ENCODE measurements at regions not wholly inside any gene's neighbourhood (a gene's known extent, or its start where the extent isn't known, plus 50 kb on each side); places are given as distances from the start of the nearest gene placed in this dataset.

GRCh38 chr5:155416765-155417164 lies 403.2 kb downstream of the KIF4B start:
- Mint-ChIP-seq H3K27me3 (no peaks in the 10 kb centered on the region), H3K4me1 (ENCODE audit: low read depth) (no peaks in the 10 kb centered on the region), H3K4me3 (no peak overlapping the region), H3K36me3 (ENCODE audit: low read depth) (no peaks in the 10 kb centered on the region), H3K9me3 (no peaks in the 10 kb centered on the region), H3K27ac (no peak overlapping the region)
- DNase-seq: no peak

- H3K4me1 Mint-ChIP-seq (ENCODE audit: low read depth): no peaks in the 10 kb centered on the region
- no peaks in the 10 kb centered on the region for H3K9me3 Mint-ChIP-seq
- no peak for DNase-seq
These were observed 405.5 kb downstream of the KIF4B start for GRCh38 chr5:155418960-155419579.

GRCh38 chr5:155430192-155430591 lies 416.6 kb downstream of the KIF4B start:
- no peaks in the 10 kb centered on the region for H3K36me3 Mint-ChIP-seq (ENCODE audit: low read depth)

More at GRCh38 chr5:155418960-155419579, 405.5 kb downstream of the KIF4B start:
- Mint-ChIP-seq H3K27me3 (no peaks in the 10 kb centered on the region), H3K36me3 (ENCODE audit: low read depth) (no peaks in the 10 kb centered on the region), H3K27ac (no peak overlapping the region), H3K4me3 (no peak overlapping the region)

GRCh38 chr5:155434267-155434666 lies 420.7 kb downstream of the KIF4B start:
- Mint-ChIP-seq H3K4me3 (no peak overlapping the region), H3K27me3 (no peaks in the 10 kb centered on the region), H3K9me3 (peaks cover 5% of the 10 kb centered on the region), H3K36me3 (ENCODE audit: low read depth) (no peaks in the 10 kb centered on the region), H3K4me1 (ENCODE audit: low read depth) (no peaks in the 10 kb centered on the region), H3K27ac (no peak overlapping the region)
- no peak for DNase-seq

More at GRCh38 chr5:155430192-155430591, 416.6 kb downstream of the KIF4B start:
- H3K9me3 Mint-ChIP-seq: peaks cover 3% of the 10 kb centered on the region
- H3K27ac Mint-ChIP-seq: no peak overlapping the region
- DNase-seq: no peak
- no peaks in the 10 kb centered on the region for H3K27me3 Mint-ChIP-seq
- no peaks in the 10 kb centered on the region for H3K4me1 Mint-ChIP-seq (ENCODE audit: low read depth)
- H3K4me3 Mint-ChIP-seq: no peak overlapping the region

- H3K4me3 Mint-ChIP-seq: no peak overlapping the region
- H3K27ac Mint-ChIP-seq: no peak overlapping the region
- H3K9me3 Mint-ChIP-seq: peaks cover 5% of the 10 kb centered on the region
- no peak for DNase-seq
- H3K27me3 Mint-ChIP-seq: no peaks in the 10 kb centered on the region
- H3K4me1 Mint-ChIP-seq (ENCODE audit: low read depth): no peaks in the 10 kb centered on the region
- H3K36me3 Mint-ChIP-seq (ENCODE audit: low read depth): no peaks in the 10 kb centered on the region
These were observed 421.1 kb downstream of the KIF4B start for GRCh38 chr5:155434681-155435080.

GRCh38 chr5:155441849-155442248 lies 428.3 kb downstream of the KIF4B start:
- DNase-seq: no peak
- H3K4me1 Mint-ChIP-seq (ENCODE audit: low read depth): no peaks in the 10 kb centered on the region
- no peaks in the 10 kb centered on the region for H3K36me3 Mint-ChIP-seq (ENCODE audit: low read depth)
- no peak overlapping the region for H3K4me3 Mint-ChIP-seq
- H3K9me3 Mint-ChIP-seq: peaks cover 2% of the 10 kb centered on the region
- H3K27ac Mint-ChIP-seq: no peak overlapping the region
- H3K27me3 Mint-ChIP-seq: no peaks in the 10 kb centered on the region

GRCh38 chr5:155451106-155451505 lies 437.6 kb downstream of the KIF4B start:
- Mint-ChIP-seq H3K4me3 (no peak overlapping the region), H3K36me3 (ENCODE audit: low read depth) (no peaks in the 10 kb centered on the region), H3K9me3 (no peaks in the 10 kb centered on the region)

GRCh38 chr5:155455791-155456514 lies 442.4 kb downstream of the KIF4B start:
- no peak for DNase-seq
- Mint-ChIP-seq H3K27me3 (no peaks in the 10 kb centered on the region), H3K4me3 (no peak overlapping the region), H3K9me3 (no peaks in the 10 kb centered on the region), H3K4me1 (ENCODE audit: low read depth) (no peaks in the 10 kb centered on the region), H3K27ac (no peak overlapping the region), H3K36me3 (ENCODE audit: low read depth) (no peaks in the 10 kb centered on the region)

More at GRCh38 chr5:155451106-155451505, 437.6 kb downstream of the KIF4B start:
- no peak overlapping the region for H3K27ac Mint-ChIP-seq
- no peaks in the 10 kb centered on the region for H3K27me3 Mint-ChIP-seq
- DNase-seq: no peak
- H3K4me1 Mint-ChIP-seq (ENCODE audit: low read depth): no peaks in the 10 kb centered on the region

- Mint-ChIP-seq H3K27ac (no peak overlapping the region), H3K36me3 (ENCODE audit: low read depth) (no peaks in the 10 kb centered on the region), H3K4me1 (ENCODE audit: low read depth) (no peaks in the 10 kb centered on the region), H3K4me3 (no peak overlapping the region), H3K27me3 (no peaks in the 10 kb centered on the region), H3K9me3 (no peaks in the 10 kb centered on the region)
- no peak for DNase-seq
These were observed 446.4 kb downstream of the KIF4B start for GRCh38 chr5:155459889-155460500.

- no peaks in the 10 kb centered on the region for H3K27me3 Mint-ChIP-seq
- no peaks in the 10 kb centered on the region for H3K9me3 Mint-ChIP-seq
- H3K4me3 Mint-ChIP-seq: no peak overlapping the region
- no peaks in the 10 kb centered on the region for H3K4me1 Mint-ChIP-seq (ENCODE audit: low read depth)
- DNase-seq: no peak
- no peaks in the 10 kb centered on the region for H3K36me3 Mint-ChIP-seq (ENCODE audit: low read depth)
- no peak overlapping the region for H3K27ac Mint-ChIP-seq
These were observed 447.0 kb downstream of the KIF4B start for GRCh38 chr5:155460501-155460931.

- Mint-ChIP-seq H3K36me3 (ENCODE audit: low read depth) (no peaks in the 10 kb centered on the region), H3K9me3 (no peaks in the 10 kb centered on the region), H3K4me3 (no peak overlapping the region), H3K27me3 (no peaks in the 10 kb centered on the region), H3K27ac (no peak overlapping the region), H3K4me1 (ENCODE audit: low read depth) (no peaks in the 10 kb centered on the region)
- no peak for DNase-seq
These were observed 447.7 kb downstream of the KIF4B start for GRCh38 chr5:155461304-155461703.

GRCh38 chr5:155466851-155467250 lies 453.3 kb downstream of the KIF4B start:
- no peaks in the 10 kb centered on the region for H3K4me1 Mint-ChIP-seq (ENCODE audit: low read depth)
- no peak for DNase-seq
- no peaks in the 10 kb centered on the region for H3K9me3 Mint-ChIP-seq
- H3K27ac Mint-ChIP-seq: no peak overlapping the region
- no peaks in the 10 kb centered on the region for H3K36me3 Mint-ChIP-seq (ENCODE audit: low read depth)
- H3K27me3 Mint-ChIP-seq: peaks cover 5% of the 10 kb centered on the region
- H3K4me3 Mint-ChIP-seq: no peak overlapping the region

- Mint-ChIP-seq H3K36me3 (ENCODE audit: low read depth) (no peaks in the 10 kb centered on the region), H3K27me3 (peaks cover 5% of the 10 kb centered on the region), H3K9me3 (no peaks in the 10 kb centered on the region), H3K27ac (no peak overlapping the region), H3K4me3 (no peak overlapping the region), H3K4me1 (ENCODE audit: low read depth) (no peaks in the 10 kb centered on the region)
- DNase-seq: no peak
These were observed 457.5 kb downstream of the KIF4B start for GRCh38 chr5:155471027-155471426.

- no peak for DNase-seq
- H3K36me3 Mint-ChIP-seq (ENCODE audit: low read depth): no peaks in the 10 kb centered on the region
- H3K27me3 Mint-ChIP-seq: no peaks in the 10 kb centered on the region
- H3K4me1 Mint-ChIP-seq (ENCODE audit: low read depth): no peaks in the 10 kb centered on the region
- H3K27ac Mint-ChIP-seq: no peak overlapping the region
- H3K9me3 Mint-ChIP-seq: no peaks in the 10 kb centered on the region
- no peak overlapping the region for H3K4me3 Mint-ChIP-seq
These were observed 459.2 kb downstream of the KIF4B start for GRCh38 chr5:155472780-155473179.

GRCh38 chr5:155475318-155475717 lies 461.8 kb downstream of the KIF4B start:
- Mint-ChIP-seq H3K4me3 (no peak overlapping the region), H3K9me3 (no peaks in the 10 kb centered on the region), H3K27ac (no peak overlapping the region), H3K4me1 (ENCODE audit: low read depth) (no peaks in the 10 kb centered on the region), H3K36me3 (ENCODE audit: low read depth) (no peaks in the 10 kb centered on the region), H3K27me3 (no peaks in the 10 kb centered on the region)
- no peak for DNase-seq
